Renal pelvis (tissue), 1 donor: ENCODE measurements at regions not wholly inside any gene's neighbourhood (a gene's known extent, or its start where the extent isn't known, plus 50 kb on each side); places are given as distances from the start of the nearest gene placed in this dataset.
"Not testable (repeated sequence)": the region's sequence is repeated elsewhere in the genome, so short reads cannot be mapped to it uniquely, and the experiment has no call there.

Experiments used
- DNase-seq: peaks from one replicate; pipeline ENCODE4 v3.0.0-alpha.2; 2013

GRCh38 chr11:122022646-122023045 lies 93.4 kb downstream of the BLID start:
- DNase-seq: no peak

DNA sequence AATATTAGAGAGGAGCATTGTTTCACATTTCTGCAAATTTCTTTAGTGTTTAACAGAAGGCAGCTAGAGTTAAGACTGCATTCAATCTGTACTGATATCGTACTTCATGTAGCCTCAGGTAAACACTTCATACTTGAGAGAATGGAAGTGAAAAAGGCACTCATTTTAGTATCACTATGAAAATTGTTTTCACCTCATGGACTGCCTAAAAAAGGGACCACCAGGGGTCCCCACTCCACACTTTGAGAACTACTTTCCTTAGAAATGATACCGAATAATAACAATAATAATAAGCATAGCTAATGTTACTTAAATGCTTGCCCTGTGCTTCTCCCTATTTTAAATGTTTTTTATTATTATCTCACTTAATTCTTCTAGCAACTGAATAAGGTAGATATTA lies 95.1 kb downstream of the BLID start:
- DNase-seq: no peak

GRCh38 chr11:122019908-122020694 lies 95.9 kb downstream of the BLID start:
- no peak for DNase-seq

DNA sequence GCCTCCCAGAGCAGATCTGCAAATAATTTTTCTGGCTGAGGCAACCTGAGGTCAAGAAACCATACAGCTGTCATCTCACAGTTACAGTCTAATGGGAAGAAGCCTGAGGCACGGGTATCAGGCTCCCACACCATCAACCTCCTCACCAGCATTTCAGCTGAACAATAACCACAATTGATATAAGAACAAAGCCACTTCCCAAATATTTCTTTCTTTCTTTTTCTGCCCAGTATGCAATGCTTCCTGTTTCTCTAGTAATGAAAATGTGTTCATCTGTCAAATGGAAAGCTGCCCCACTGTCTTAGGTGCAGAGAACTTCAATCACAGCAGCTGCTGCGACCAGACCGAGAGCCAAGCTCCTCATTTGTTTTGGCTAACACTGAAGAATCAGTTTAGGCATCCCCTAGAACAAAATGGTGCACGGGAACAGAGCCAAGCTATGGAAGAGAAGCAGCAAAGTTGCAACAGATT lies 108.4 kb downstream of the BLID start:
- DNase-seq: no peak

GRCh38 chr11:122004446-122004845 lies 111.6 kb downstream of the BLID start:
- no peak for DNase-seq

DNA sequence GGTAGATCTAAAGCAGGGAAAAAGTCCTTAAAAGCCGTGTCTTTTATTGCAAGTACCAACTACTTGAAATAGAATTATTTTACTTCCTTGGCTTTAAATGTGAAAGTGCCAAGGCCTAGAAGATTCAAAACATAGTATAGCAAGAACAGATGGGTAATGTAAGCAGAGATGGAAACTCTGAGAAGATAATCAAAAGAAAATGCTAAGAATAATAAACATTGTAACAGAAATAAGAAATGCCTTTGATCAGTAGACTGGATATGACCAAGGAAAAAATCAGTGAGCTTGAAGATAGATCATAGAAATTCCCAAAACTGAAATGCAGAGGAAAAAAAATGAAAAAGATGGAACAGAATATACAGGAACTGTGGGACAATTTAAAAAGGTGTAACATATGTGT lies 113.1 kb downstream of the BLID start:
- no peak for DNase-seq

GRCh38 chr11:122002047-122002446 lies 114.0 kb downstream of the BLID start:
- DNase-seq: no peak

- no peak for DNase-seq
Measured at GRCh38 chr11:121999651-122000050, 116.4 kb downstream of the BLID start.

- DNase-seq: no peak
Measured at GRCh38 chr11:121996574-121996973, 119.4 kb downstream of the BLID start.

GRCh38 chr11:121983901-121984300 lies 132.1 kb downstream of the BLID start:
- no peak for DNase-seq

GRCh38 chr11:121977914-121978313 lies 138.1 kb downstream of the BLID start:
- DNase-seq: not testable (repeated sequence)

GRCh38 chr11:121968638-121969037 lies 147.4 kb downstream of the BLID start:
- DNase-seq: no peak

DNA sequence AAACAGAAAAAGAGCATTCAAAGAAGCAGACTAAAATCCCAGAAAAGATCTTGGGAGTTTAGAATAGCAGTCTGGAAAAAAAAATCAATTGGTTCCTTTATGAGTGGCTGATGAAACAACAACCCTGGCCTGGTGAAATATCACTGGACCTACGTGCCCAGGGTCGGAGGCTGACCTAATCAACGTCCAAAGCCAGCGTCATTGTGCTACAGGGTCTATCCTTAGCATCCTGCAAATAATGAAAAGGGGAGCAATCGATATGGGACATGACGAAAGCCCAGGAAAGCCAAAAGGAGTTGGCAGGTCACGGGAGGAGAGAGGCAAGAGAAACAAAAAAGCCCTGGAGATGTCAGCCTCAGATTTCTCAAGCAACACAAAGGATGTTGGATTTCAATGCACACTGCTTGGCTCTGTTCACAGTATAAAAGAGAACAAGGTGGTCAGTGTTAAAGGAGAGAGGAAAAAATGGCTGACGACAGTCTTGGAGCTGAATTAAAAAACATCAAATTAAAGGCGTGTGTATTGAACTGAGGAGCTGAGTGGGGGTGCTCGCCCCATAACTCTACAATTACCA lies 148.8 kb downstream of the BLID start:
- DNase-seq: no peak

- no peak for DNase-seq
Measured at GRCh38 chr11:121965330-121965729, 150.7 kb downstream of the BLID start.

- DNase-seq: no peak
Measured at GRCh38 chr11:121964591-121964990, 151.4 kb downstream of the BLID start.

- DNase-seq: not testable (repeated sequence)
Measured at GRCh38 chr11:121963846-121964245, 152.2 kb downstream of the BLID start.

- DNase-seq: no peak
Measured at GRCh38 chr11:121961321-121961801, 154.7 kb downstream of the BLID start.

- DNase-seq: no peak
Measured at GRCh38 chr11:121958971-121959325, 157.1 kb downstream of the BLID start.

GRCh38 chr11:121958323-121958970 lies 157.6 kb downstream of the BLID start:
- no peak for DNase-seq

DNA sequence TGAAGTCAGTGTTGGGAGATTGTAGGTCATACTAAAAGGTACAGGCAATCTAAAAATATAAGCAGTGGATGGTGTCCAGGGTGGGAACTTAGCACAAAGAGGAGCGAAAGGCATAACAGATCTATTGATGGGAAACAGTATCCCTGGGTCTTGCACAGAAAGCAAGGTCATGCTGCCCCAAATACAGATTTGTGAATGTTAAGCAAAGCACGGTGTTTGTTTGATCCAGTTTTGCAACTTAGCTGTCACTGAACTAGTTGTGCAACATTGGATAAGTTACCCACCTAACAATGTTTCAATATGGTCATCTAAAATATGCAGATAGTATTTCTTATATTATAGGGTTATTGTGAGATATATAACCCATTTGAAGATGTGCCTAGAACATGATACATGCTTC lies 162.9 kb downstream of the BLID start:
- DNase-seq: no peak

DNA sequence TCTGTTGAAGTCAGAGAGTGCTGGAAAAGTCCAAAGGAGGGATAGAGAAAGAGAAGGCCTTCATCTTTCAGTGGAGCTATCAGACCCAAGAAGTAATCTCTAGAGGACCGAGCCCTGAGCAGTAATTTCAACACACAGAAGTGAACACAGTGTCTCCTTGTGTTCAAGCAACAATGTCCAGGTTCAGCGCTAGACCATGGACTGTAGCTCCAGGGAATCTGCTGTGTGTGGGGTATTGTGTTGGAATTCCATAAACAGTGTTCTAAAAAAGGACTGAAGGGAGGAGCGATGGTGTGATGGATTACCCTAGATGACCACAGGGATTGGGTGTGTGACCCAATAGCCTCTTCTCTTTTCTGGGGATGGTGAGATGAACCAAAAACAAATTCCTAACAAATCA lies 165.9 kb downstream of the BLID start:
- no peak for DNase-seq

DNA sequence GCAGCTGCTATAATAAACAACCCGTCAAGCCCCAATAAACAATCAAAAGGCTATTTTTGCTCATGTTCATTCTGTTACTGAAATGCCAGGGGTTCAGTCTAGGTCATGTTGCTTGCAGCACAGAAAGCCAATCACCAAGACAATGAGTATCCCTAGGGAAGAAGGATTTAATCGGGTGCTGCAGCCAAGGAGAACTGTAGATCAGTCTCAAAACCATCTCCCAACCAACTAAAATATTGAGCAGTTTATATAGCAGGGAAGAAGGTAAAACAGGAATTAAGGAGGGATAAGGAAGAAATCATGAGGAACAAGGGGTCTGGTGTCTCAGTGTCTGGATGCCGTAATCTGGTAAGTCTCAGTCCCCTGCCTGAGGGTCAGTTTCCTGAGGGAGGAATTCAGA lies 169.5 kb downstream of the BLID start:
- no peak for DNase-seq

DNA sequence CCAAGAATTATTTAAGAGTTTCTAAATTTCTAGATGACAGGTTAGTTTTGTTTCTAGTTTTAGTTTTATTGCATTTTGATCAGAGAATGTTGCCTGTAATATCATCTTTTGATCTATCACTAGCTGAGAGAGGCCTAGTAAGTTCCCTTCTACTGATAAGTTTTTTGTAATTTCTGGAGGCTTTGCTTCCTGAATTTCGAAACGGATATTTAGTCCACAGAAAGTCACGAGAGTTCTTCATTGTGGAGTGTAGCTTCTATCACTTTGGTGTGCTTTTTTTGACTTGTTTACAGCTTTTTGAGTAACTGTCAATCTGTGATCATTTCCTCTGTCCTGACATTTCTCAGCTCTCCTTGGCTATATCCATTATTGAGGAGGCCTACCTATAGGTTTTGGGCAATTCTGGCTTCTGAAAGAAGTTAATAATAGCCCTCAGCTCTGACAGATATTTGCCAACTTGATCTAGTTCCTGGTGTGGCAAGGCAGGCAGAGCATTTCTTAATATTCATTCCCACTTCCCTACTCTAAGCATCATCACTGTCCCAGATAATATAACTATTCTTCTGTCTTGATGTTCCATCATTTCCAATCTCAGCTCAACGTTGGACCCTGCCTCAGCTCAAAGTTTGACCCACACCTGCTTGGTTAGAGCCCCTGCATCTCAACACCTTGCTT lies 171.3 kb downstream of the BLID start:
- DNase-seq: no peak
